Activated naive CD4-positive, alpha-beta T cell treated with anti-CD3 and anti-CD28 coated beads, Interleukin-2, amount 50 U/mL, for 72 hours (primary cell): ENCODE measurements at regions not wholly inside any gene's neighbourhood (a gene's known extent, or its start where the extent isn't known, plus 50 kb on each side); places are given as distances from the start of the nearest gene placed in this dataset.
"Not testable (repeated sequence)": the region's sequence is repeated elsewhere in the genome, so short reads cannot be mapped to it uniquely, and the experiment has no call there.

Experiments used
- ATAC-seq, 2 donors: fragments of 150-1000 bp; cut with Tn5 transposase; 2 replicates each; pipeline ENCODE4 v1.10.0; 2021; ENCODE audit warnings: mild to moderate bottlenecking in 2 of 2, moderate library complexity in 2 of 2
- DNase-seq, 2 donors: peaks; one replicate each; pipeline ENCODE4 v3.0.0; 2021 to 2022; ENCODE audit warnings: low spot score in 2 of 2
- H3K27ac Mint-ChIP-seq, 2 donors: one replicate each; pipeline ENCODE4 v1.8.0; 2022; ENCODE audit warnings: mild to moderate bottlenecking in 2 of 2, mixed read lengths in 2 of 2
- H3K36me3 Mint-ChIP-seq, 2 donors: one replicate each; pipeline ENCODE4 v1.8.0; 2022; ENCODE audit warnings: mixed read lengths in 2 of 2
- H3K9me3 Mint-ChIP-seq, 2 donors: one replicate each; pipeline ENCODE4 v1.8.0; 2022; ENCODE audit warnings: mixed read lengths in 2 of 2

- ATAC-seq (no peak), DNase-seq (no peak)
- no peaks in the 10 kb centered on the region for H3K36me3 Mint-ChIP-seq
- H3K9me3 Mint-ChIP-seq = no peaks in the 10 kb centered on the region
- H3K27ac Mint-ChIP-seq = no peak overlapping the region
Observed at GRCh38 chr16:73420676-73421075, 372.7 kb upstream of the ZFHX3 start.

GRCh38 chr16:73420244-73420643 is 372.3 kb upstream of the ZFHX3 start:
- Mint-ChIP-seq H3K36me3 (no peaks in the 10 kb centered on the region), H3K9me3 (no peaks in the 10 kb centered on the region), H3K27ac (no peak overlapping the region)
- DNase-seq = no peak
- no peak for ATAC-seq

DNA sequence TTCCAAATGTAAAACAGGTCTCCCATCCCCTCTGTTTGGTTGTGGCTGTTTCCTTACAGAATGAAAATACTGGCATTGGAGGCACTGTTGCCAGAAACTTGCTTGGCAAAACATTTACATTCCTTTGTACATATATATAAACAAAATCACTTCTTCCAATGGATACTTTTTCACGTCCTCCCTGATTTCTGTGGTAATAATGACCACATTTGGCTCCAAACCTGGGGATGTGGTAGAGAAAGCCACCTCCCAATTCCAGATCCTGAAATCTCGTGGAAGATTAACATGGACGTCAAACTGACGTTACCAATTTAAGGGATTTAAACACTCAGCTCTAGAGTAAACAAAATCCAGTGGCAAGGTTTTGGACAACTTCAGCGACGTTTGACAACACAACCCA is 370.8 kb upstream of the ZFHX3 start:
- no peak overlapping the region for H3K27ac Mint-ChIP-seq
- ATAC-seq = no peak
- H3K9me3 Mint-ChIP-seq = no peaks in the 10 kb centered on the region

GRCh38 chr16:73418051-73418450 is 370.1 kb upstream of the ZFHX3 start:
- H3K9me3 Mint-ChIP-seq = peaks cover 0 to 6% of the 10 kb centered on the region in 2 donors
- DNase-seq (no peak), ATAC-seq (no peak)
- H3K36me3 Mint-ChIP-seq = no peaks in the 10 kb centered on the region
- H3K27ac Mint-ChIP-seq = no peak overlapping the region

More for the DNA sequence above, 370.8 kb upstream of the ZFHX3 start:
- DNase-seq = no peak
- H3K36me3 Mint-ChIP-seq = no peaks in the 10 kb centered on the region

GRCh38 chr16:73415286-73415685 is 367.4 kb upstream of the ZFHX3 start:
- DNase-seq (no peak), ATAC-seq (no peak)
- H3K36me3 Mint-ChIP-seq = no peaks in the 10 kb centered on the region
- peaks cover 0 to 10% of the 10 kb centered on the region in 2 donors for H3K9me3 Mint-ChIP-seq
- H3K27ac Mint-ChIP-seq = no peak overlapping the region

DNA sequence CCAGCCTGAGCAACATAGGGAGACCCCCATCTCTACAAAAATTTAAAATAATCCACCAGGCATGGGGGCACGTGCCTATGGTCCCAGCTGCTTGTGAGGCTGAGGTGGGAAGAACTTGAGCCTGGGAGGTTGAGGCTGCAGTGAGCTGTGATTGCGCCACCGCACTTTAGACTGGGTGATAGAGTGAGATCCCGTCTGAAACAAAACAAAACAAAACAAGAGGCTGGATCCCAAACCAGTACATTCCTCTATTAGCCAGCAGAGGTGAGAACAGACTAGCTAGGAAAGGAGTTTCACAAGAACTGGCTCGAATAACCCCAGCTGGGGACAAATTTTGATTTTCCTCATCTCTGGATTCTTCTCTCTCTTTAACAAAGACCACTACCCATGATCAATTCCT is 366.7 kb upstream of the ZFHX3 start:
- H3K9me3 Mint-ChIP-seq = peaks cover 0 to 12% of the 10 kb centered on the region in 2 donors
- ATAC-seq = no peak
- H3K36me3 Mint-ChIP-seq = no peaks in the 10 kb centered on the region
- no peak overlapping the region for H3K27ac Mint-ChIP-seq
- no peak for DNase-seq

DNA sequence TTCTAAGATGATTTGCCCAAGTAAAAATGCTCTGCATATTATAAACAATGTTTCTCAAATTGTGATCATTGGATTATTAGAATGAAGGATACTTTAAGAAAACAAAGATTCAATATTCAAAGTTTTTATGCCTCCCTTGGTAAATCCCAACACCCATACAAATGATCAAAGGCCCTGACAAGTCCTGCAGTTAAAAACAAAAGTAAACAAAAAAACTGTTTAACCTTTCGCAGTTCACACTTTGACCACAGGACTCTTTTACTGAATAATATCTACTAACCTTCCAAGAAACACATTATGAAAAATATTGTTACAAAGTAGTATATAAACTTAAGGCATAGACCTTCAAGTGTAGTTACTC is 365.9 kb upstream of the ZFHX3 start:
- ATAC-seq (no peak), DNase-seq (no peak)
- H3K27ac Mint-ChIP-seq = no peak overlapping the region
- H3K9me3 Mint-ChIP-seq = peaks cover 0 to 13% of the 10 kb centered on the region in 2 donors
- no peaks in the 10 kb centered on the region for H3K36me3 Mint-ChIP-seq

DNA sequence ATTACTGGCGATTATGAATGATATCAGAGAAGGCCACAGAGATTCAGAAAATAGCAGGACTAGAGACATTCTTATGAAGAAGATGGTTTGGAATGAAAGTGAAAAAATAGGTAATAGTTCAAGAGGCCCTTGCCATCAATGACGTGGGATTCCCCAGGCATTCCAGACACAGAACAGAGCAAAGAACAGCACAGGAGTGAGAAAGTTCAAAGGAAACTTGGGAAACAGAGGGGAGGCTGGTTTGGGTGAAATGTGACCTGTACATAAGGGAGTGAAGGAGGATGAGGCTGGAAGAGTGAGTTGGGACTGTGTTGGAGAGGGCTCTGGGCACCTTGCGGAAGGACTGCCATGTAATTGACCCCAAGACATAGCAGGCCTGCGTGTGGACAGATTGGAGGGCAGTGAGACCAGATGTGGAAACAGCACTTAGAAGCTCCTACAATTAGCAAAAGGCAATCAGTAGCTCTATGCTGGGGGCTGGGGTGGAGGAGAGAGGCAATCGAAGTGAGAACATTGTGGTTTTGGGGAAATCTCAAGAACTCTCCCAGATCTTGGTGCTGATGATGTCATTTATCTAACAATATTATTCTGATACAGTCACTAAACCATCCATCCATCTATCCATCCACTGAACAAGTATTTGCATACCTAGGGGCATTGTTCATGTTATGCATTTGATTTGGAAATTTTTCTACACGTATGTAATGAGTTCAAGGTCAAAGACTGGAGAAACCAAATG is 365.3 kb upstream of the ZFHX3 start:
- no peaks in the 10 kb centered on the region for H3K36me3 Mint-ChIP-seq
- no peak for ATAC-seq
- peaks cover 0 to 13% of the 10 kb centered on the region in 2 donors for H3K9me3 Mint-ChIP-seq
- no peak for DNase-seq
- no peak overlapping the region for H3K27ac Mint-ChIP-seq

DNA sequence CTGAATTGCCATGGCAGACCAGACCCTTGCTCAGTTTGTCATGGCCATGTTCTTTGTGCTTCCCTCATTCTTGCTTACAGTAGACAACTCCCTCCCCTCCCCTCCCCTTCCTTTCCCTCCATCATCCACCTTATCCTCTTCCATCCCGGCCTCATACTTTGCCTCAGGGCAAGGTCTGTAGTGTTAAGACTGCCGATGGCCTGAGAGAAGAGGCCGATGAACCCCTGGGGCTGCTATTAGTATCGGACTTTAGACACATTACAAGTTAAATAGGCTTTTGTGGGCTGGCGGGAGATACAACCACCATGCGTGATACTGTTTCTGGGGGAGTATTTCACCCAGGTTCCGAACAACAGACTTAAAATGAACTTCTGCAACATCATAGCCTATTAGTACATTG is 364.5 kb upstream of the ZFHX3 start:
- Mint-ChIP-seq H3K27ac (no peak overlapping the region), H3K36me3 (no peaks in the 10 kb centered on the region), H3K9me3 (peaks cover 0 to 13% of the 10 kb centered on the region in 2 donors)
- ATAC-seq (no peak), DNase-seq (no peak)

GRCh38 chr16:73408716-73409115 is 360.8 kb upstream of the ZFHX3 start:
- Mint-ChIP-seq H3K36me3 (no peaks in the 10 kb centered on the region), H3K27ac (no peak overlapping the region), H3K9me3 (peaks cover 0 to 13% of the 10 kb centered on the region in 2 donors)
- no peak for ATAC-seq
- DNase-seq = no peak

GRCh38 chr16:73408311-73408710 is 360.4 kb upstream of the ZFHX3 start:
- Mint-ChIP-seq H3K36me3 (no peaks in the 10 kb centered on the region), H3K27ac (no peak overlapping the region), H3K9me3 (peaks cover 0 to 10% of the 10 kb centered on the region in 2 donors)
- ATAC-seq (no peak), DNase-seq (no peak)

DNA sequence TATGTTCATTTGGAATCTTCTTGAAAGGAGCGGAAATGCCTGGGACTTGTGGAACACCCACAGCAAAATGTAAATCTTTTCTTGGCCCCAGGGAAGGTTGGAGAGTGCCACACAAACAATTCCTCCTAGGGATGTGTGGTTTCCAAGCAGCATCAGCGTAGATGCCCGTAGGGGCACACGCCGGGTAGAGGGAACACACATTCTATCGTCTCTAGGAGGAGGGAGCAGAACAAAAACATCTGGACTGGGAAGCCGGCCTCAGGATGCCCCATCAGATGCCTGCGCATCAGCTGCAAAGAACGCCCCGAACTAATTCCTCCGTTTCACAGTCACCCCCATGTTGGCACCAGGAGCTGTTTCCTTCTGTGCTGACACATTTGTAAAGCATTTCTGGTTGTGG is 357.9 kb upstream of the ZFHX3 start:
- Mint-ChIP-seq H3K36me3 (no peaks in the 10 kb centered on the region), H3K27ac (no peak overlapping the region), H3K9me3 (peaks cover 0 to 6% of the 10 kb centered on the region in 2 donors)
- ATAC-seq (no peak), DNase-seq (no peak)

DNA sequence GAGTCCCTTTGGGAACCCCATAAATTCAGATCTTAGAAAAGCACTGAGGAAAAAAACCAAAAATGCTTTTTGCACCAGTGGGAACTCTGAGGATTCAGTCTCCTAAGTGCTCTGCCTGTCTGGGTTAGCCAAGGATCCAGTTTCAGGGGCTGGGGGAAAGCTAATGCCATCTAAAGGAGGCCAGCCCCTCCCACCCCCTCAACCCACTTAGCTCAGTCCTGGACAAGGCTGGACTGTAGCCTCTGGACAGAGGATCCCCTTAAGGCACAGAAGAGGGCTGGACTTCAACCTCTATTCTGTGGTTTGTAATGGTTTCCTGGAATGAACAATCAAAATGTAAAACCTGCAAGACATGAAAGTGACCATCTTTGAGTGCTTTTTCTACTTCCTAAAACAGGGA is 356.1 kb upstream of the ZFHX3 start:
- ATAC-seq (no peak), DNase-seq (no peak)
- Mint-ChIP-seq H3K36me3 (no peaks in the 10 kb centered on the region), H3K9me3 (peaks cover 0 to 3% of the 10 kb centered on the region in 2 donors), H3K27ac (no peak overlapping the region)

GRCh38 chr16:73403291-73403690 is 355.4 kb upstream of the ZFHX3 start:
- no peak for ATAC-seq
- DNase-seq = no peak
- Mint-ChIP-seq H3K9me3 (peaks cover 0 to 3% of the 10 kb centered on the region in 2 donors), H3K36me3 (no peaks in the 10 kb centered on the region), H3K27ac (no peak overlapping the region)

DNA sequence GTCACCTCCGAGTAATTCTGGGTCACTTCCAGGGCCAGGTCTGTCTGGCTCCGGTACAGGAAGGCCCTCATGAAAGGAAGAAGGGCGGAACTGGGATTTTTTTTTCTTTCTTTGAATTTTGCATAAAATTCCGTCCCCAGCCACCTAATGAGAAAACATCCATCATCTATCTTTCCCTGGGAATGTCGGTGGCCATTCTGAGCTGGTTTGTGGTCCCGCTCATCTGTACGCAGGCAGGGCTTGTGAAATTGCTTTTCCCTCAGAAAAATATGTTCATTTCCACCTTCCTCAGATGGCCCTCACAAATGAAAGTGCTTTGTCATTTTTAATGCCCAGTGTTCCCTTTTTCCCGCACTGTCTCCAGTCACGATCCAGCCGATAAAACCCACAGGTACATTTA is 353.0 kb upstream of the ZFHX3 start:
- Mint-ChIP-seq H3K27ac (no peak overlapping the region), H3K9me3 (peaks cover 0 to 13% of the 10 kb centered on the region in 2 donors), H3K36me3 (no peaks in the 10 kb centered on the region)
- DNase-seq = no peak
- ATAC-seq = no peak

DNA sequence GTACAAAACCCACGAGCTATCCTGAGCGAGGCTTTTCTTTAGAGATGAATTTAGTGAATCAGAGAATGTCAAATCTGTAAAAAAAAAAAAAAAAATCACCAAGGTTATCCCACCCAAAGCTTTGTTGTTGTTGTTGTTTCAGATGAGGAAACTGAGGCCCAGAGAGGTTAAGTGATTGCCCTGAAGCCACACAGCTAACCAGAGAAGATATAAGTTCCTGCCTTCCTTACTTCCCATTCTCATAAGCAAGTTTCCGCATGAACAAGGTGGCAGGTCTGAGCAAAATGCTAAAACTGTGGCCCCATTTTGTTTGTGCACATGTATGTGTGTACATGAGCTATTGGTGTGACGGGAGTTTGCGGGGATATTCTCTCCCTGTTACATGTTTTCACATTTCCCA is 352.1 kb upstream of the ZFHX3 start:
- Mint-ChIP-seq H3K36me3 (no peaks in the 10 kb centered on the region), H3K27ac (no peak overlapping the region), H3K9me3 (peaks cover 0 to 13% of the 10 kb centered on the region in 2 donors)
- no peak for ATAC-seq
- DNase-seq = no peak

DNA sequence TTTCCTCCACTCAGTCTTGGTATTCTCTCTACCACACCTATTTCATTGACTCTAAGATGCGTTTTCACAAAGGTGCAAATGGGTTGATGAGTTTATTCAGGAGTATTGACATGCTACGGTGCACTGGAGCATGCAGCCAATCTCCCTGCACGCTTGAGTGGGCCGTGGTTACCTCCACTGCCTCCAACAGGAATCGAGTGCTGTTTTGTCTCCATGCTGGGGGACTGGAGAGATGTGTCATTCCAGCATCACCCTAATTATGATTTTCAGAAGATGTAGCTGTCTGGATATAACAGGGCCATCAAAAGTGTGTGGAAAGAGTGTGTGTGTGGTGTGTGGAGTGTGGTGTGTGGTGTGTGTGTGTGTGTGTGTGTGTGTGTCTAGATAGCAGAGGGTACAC is 351.6 kb upstream of the ZFHX3 start:
- no peak for DNase-seq
- Mint-ChIP-seq H3K27ac (no peak overlapping the region), H3K36me3 (no peaks in the 10 kb centered on the region), H3K9me3 (peaks cover 0 to 13% of the 10 kb centered on the region in 2 donors)
- ATAC-seq = no peak

- H3K9me3 Mint-ChIP-seq = peaks cover 0 to 13% of the 10 kb centered on the region in 2 donors
- DNase-seq, H3K36me3 Mint-ChIP-seq, H3K27ac Mint-ChIP-seq, ATAC-seq: not testable (repeated sequence)
Observed at GRCh38 chr16:73398604-73399003, 350.7 kb upstream of the ZFHX3 start.
